Islet precursor cell (in vitro differentiated cells): ENCODE measurements at regions not wholly inside any gene's neighbourhood (a gene's known extent, or its start where the extent isn't known, plus 50 kb on each side); places are given as distances from the start of the nearest gene placed in this dataset.

Source experiments
- DNase-seq: peaks from one replicate; pipeline ENCODE4 v3.0.0-alpha.2; 2018

DNA sequence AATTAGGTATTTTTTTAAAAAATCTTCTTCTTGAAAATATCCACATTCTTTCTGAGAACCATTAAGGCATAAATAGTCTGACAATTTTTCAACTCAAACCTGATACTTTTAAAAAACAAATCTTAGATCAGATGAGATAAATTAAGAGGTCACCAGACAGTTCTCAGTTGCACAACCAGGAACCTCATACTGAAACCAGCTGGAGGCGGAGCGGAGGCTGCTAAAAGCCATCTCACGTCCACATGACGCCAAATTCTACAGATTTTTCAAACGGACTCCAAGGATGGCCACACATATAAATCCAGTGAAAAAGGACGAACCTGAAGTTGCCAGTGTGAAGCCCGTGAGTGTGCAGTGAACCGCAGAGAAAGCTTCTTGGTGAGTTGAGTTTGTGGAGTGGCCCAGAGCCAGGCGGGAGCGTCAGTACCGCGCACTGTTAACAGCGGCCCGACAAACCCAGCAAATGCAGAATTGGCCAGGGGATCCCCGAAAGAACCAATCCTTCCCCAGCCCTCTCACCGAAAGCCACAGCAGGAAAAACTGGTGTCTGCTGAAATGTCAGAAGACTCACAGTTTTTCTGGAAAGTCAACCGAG is 53.1 kb upstream of the BBS5 start:
- DNase-seq, result no peak

DNA sequence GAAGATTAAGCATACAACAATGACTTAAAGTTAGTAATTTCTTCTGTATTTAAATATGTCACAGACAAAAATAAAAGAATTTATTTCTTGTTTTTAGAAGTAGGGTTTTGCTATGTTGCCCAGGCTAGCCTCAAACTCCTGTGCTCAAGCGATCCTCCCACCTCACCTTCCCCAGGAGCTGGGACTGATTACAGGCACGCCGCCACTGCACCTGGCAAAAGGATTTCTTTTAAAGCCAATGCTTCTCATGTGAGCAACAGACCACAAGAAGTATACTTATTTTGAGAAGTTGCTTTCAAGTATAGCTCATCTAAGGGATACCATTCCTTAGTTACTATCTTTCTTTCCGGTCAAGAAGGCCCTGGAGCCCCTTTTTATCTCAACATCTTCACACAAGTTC is 57.2 kb upstream of the BBS5 start:
- peak; percentile 65 for DNase-seq

DNA sequence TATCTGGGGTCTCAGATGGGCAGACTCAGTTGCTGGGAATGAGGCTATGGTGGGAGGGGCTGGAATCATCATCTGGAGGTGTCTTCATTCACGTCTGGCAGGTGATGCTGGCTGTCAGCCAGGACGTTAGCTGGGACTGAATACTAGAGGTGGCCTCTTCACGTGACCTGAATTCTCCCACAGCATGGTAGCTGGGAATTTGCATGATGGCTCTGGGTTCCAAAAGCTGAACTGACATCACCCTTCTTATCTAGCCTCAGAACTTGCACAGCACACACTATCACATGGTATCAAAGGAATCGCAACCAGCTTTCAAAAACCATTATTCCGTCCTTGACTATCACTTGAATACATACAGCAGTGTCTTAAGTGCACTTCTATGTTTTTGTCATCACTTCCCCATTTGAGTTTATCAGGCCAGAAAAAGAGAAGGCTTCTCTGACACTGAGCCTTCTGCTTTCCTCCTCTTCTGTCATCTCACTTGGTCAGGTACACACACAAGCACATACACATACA is 53.0 kb upstream of the LRP2 start:
- no peak for DNase-seq
